ENCODE measurements at regions not wholly inside any gene's neighbourhood (a gene's known extent, or its start where the extent isn't known, plus 50 kb on each side); places are given as distances from the start of the nearest gene placed in this dataset.

DNA sequence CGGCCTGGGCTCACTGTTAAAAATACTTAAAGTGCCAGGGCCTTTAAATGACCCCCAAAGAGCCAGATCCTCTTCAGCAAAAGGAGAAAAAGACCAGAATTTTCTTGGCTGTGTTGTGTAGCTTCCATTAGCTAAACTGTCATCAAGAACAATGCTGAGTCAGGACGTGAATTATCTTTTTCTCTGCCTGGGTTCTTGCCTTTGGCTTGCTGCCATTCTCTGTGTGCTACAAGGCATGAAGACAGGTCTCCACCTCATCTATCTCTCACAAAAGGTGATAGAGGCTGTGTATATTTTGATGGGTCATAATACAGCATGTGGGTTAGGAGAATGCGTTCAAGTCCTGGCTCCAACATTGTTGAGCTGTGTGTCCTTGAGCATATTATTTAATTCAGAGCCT is 52.4 kb upstream of the SELENOK start:
- DNase-seq, result no peak

DNA sequence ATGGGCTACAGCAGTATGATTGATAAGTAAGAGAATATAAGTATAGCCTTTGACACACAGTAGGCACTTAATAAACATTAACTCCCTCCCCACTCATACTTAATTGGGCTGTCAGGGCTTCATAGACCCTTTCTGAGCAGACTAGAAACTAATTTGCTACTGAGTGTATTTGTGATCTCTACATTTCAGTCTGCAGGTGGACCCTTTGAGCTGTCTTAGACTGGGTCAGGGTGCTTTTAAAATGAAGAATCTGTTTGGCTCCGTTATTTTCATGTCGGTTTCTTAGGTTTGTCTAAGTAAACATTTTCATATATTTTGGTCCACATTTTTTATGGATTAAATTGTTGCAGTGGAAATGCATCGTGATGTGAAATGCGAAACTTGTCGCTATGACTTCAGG is 50.3 kb upstream of the SELENOK start:
- no peak for DNase-seq

Measured in NCI-H1105 treated with DMSO at 0.1 percent for 48 hours (cell line).